HG03108 (cell line): ENCODE measurements at regions not wholly inside any gene's neighbourhood (a gene's known extent, or its start where the extent isn't known, plus 50 kb on each side); places are given as distances from the start of the nearest gene placed in this dataset.
"Not testable (repeated sequence)": the region's sequence is repeated elsewhere in the genome, so short reads cannot be mapped to it uniquely, and the experiment has no call there.

Experiments used
- ATAC-seq: cut with Tn5 transposase; IDR thresholded peaks from one replicate; pipeline ENCODE4 v1.9.1; 2021; ENCODE audit warnings: moderate library complexity; ENCODE audit not compliant: unreplicated experiment

DNA sequence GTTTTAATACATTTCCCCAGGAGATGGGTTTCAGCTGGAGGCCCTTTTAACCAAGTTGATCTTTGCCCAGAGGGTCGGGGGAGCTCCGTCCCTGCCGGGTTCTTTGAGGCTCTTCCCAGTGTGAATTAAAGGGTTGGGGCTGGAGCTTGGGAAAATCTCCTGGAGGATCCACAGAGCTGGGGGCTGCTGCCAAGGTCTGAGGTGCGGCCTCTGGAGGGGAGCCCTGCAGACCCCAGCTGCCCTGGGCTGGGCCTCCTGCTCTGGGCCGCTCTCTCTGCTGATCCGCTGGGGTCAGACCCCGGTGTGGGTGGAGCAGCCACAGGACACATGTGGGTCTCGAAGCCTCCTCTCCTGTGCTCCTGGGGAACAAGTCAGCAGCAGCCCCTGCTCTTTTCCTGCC lies 51.4 kb upstream of the SFSWAP start:
- not testable (repeated sequence) for ATAC-seq

DNA sequence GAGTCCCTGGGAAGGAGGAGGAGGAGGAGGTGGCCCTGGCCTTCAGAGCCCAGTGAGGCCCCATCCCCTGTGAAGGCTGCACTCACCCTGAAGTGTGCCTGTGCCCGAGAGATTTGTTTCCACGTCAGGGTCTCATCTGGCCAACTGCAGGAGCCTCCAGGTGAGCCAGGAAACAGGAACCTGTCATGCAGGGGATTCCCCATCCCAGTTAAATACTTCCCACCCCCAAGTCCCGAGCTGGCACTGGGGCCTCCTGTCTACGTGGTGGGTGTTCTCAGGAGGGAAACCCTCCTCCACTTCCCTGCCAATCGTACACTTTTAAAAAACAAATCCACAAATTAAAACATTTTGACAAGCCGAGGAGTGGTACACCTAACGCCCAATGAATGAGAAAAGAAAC lies 50.9 kb upstream of the SFSWAP start:
- ATAC-seq, result not testable (repeated sequence)

DNA sequence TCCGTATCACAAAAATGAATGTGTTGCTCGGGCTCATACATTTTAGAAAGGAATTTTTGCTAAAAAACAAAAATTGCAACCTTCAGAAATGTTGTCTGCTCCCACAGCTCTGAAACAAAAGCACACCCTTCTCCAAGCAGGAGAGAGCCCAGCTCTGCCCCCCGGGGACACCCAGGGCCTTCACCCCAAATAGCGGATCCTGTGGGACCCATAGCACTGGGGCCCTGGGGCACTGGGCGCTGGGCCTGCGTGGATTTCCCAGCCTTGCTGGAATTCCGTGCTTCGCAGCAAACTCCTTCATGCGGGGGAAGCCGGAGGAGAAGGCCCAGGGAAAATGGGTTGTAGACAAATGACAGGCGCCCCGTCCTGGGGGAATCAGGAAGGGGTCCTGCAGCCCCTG lies 50.5 kb upstream of the SFSWAP start:
- ATAC-seq, result not testable (repeated sequence)
